RKO (cell line): ENCODE measurements at regions not wholly inside any gene's neighbourhood (a gene's known extent, or its start where the extent isn't known, plus 50 kb on each side); places are given as distances from the start of the nearest gene placed in this dataset.
"Not testable (repeated sequence)": the region's sequence is repeated elsewhere in the genome, so short reads cannot be mapped to it uniquely, and the experiment has no call there.

Experiments
- DNase-seq: peaks from one replicate; pipeline ENCODE4 v3.0.0-alpha.2; 2016; ENCODE audit warnings: low spot score

- DNase-seq, result no peak
These were observed 251.5 kb downstream of the RMST start for GRCh38 chr12:97714107-97714563.

GRCh38 chr12:97716356-97716755 lies 253.8 kb downstream of the RMST start:
- DNase-seq, result peak; percentile 14

GRCh38 chr12:97723801-97724200 lies 261.2 kb downstream of the RMST start:
- DNase-seq, result not testable (repeated sequence)

- no peak for DNase-seq
These were observed 282.9 kb downstream of the RMST start for GRCh38 chr12:97745406-97746101.

- DNase-seq, result no peak
These were observed 285.7 kb downstream of the RMST start for GRCh38 chr12:97748298-97748697.

GRCh38 chr12:97751704-97752103 lies 289.1 kb downstream of the RMST start:
- no peak for DNase-seq

- DNase-seq, result no peak
These were observed 289.5 kb downstream of the RMST start for GRCh38 chr12:97752129-97752528.

GRCh38 chr12:97753332-97753731 lies 290.7 kb downstream of the RMST start:
- no peak for DNase-seq

GRCh38 chr12:97754306-97754705 lies 291.7 kb downstream of the RMST start:
- no peak for DNase-seq

GRCh38 chr12:97756066-97756666 lies 293.6 kb downstream of the RMST start:
- DNase-seq, result no peak

- no peak for DNase-seq
These were observed 294.1 kb downstream of the RMST start for GRCh38 chr12:97756741-97757140.

GRCh38 chr12:97757481-97758193 lies 295.0 kb downstream of the RMST start:
- DNase-seq, result no peak

GRCh38 chr12:97758194-97758501 lies 295.5 kb downstream of the RMST start:
- no peak for DNase-seq

- no peak for DNase-seq
These were observed 296.0 kb downstream of the RMST start for GRCh38 chr12:97758586-97758985.

GRCh38 chr12:97760601-97761000 lies 298.0 kb downstream of the RMST start:
- DNase-seq, result no peak

GRCh38 chr12:97763113-97763512 lies 300.5 kb downstream of the RMST start:
- DNase-seq, result no peak

GRCh38 chr12:97764700-97765099 lies 302.1 kb downstream of the RMST start:
- DNase-seq, result no peak

- no peak for DNase-seq
These were observed 304.7 kb downstream of the RMST start for GRCh38 chr12:97767347-97767746.

- DNase-seq, result no peak
These were observed 315.5 kb downstream of the RMST start for GRCh38 chr12:97778111-97778510.

- no peak for DNase-seq
These were observed 318.7 kb downstream of the RMST start for GRCh38 chr12:97781342-97781741.

- DNase-seq, result no peak
These were observed 322.3 kb downstream of the RMST start for GRCh38 chr12:97784904-97785303.

GRCh38 chr12:97790281-97790680 lies 327.7 kb downstream of the RMST start:
- no peak for DNase-seq

GRCh38 chr12:97797473-97797872 lies 334.9 kb downstream of the RMST start:
- no peak for DNase-seq
